ENCODE measurements at regions not wholly inside any gene's neighbourhood (a gene's known extent, or its start where the extent isn't known, plus 50 kb on each side); places are given as distances from the start of the nearest gene placed in this dataset.

- DNase-seq: peak; percentile 46
Observed at GRCh38 chr6:45830441-45831139, 185.1 kb downstream of the CLIC5 start.

GRCh38 chr6:45829873-45830272, 185.8 kb downstream of the CLIC5 start:
- DNase-seq: no peak

- no peak for DNase-seq
Observed at GRCh38 chr6:45827952-45828530, 187.6 kb downstream of the CLIC5 start.

- no peak for DNase-seq
Observed at GRCh38 chr6:45822873-45823272, 192.8 kb downstream of the CLIC5 start.

- no peak for DNase-seq
Observed at GRCh38 chr6:45822246-45822812, 193.3 kb downstream of the CLIC5 start.

- no peak for DNase-seq
Observed at GRCh38 chr6:45818655-45819054, 197.0 kb downstream of the CLIC5 start.

GRCh38 chr6:45816674-45817297, 198.9 kb downstream of the CLIC5 start:
- no peak for DNase-seq

GRCh38 chr6:45815466-45816125, 200.1 kb downstream of the CLIC5 start:
- DNase-seq: no peak

- DNase-seq: no peak
Observed at GRCh38 chr6:45814772-45815171, 200.9 kb downstream of the CLIC5 start.

- no peak for DNase-seq
Observed at GRCh38 chr6:45813943-45814342, 201.7 kb downstream of the CLIC5 start.

GRCh38 chr6:45812922-45813321, 202.7 kb downstream of the CLIC5 start:
- DNase-seq: no peak

GRCh38 chr6:45808917-45809316, 206.7 kb downstream of the CLIC5 start:
- no peak for DNase-seq

- no peak for DNase-seq
Observed at GRCh38 chr6:45808042-45808645, 207.5 kb downstream of the CLIC5 start.

GRCh38 chr6:45807311-45808041, 208.2 kb downstream of the CLIC5 start:
- no peak for DNase-seq

GRCh38 chr6:45806172-45806571, 209.5 kb downstream of the CLIC5 start:
- DNase-seq: no peak

- DNase-seq: no peak
Observed at GRCh38 chr6:45803071-45803470, 212.6 kb downstream of the CLIC5 start.

GRCh38 chr6:45801471-45802289, 214.0 kb downstream of the CLIC5 start:
- no peak for DNase-seq

GRCh38 chr6:45800911-45801310, 214.7 kb downstream of the CLIC5 start:
- DNase-seq: no peak

- DNase-seq: no peak
Observed at GRCh38 chr6:45795678-45796077, 220.0 kb downstream of the CLIC5 start.

GRCh38 chr6:45794465-45794864, 221.2 kb downstream of the CLIC5 start:
- no peak for DNase-seq

Measured in CD4-positive, alpha-beta T cell treated with Interleukin-21 for 1 hour (primary cell).